ENCODE measurements at regions not wholly inside any gene's neighbourhood (a gene's known extent, or its start where the extent isn't known, plus 50 kb on each side); places are given as distances from the start of the nearest gene placed in this dataset.

- Mint-ChIP-seq H3K4me3 (no peak overlapping the region), H3K27ac (no peak overlapping the region), H3K4me1 (peaks cover 31% of the 10 kb centered on the region), H3K9me3 (no peaks in the 10 kb centered on the region), H3K27me3 (ENCODE audit: low read depth, poor library complexity) (peaks cover 29% of the 10 kb centered on the region), H3K36me3 (ENCODE audit: low read depth) (no peaks in the 10 kb centered on the region)
- no peak for DNase-seq
- no peak for TF ChIP-seq CTCF (IDR thresholded peaks at IDR 0.05)
Observed at GRCh38 chr16:48864055-48864454, 254.1 kb upstream of the N4BP1 start.

- no peaks in the 10 kb centered on the region for H3K9me3 Mint-ChIP-seq
Observed at GRCh38 chr16:48862087-48862532, 252.1 kb upstream of the N4BP1 start.

GRCh38 chr16:48860341-48860740 is 250.4 kb upstream of the N4BP1 start:
- no peak for TF ChIP-seq CTCF (IDR thresholded peaks at IDR 0.05)
- Mint-ChIP-seq H3K9me3 (no peaks in the 10 kb centered on the region), H3K4me3 (no peak overlapping the region), H3K4me1 (peaks cover 40% of the 10 kb centered on the region), H3K27me3 (ENCODE audit: low read depth, poor library complexity) (peaks cover 44% of the 10 kb centered on the region), H3K27ac (no peak overlapping the region), H3K36me3 (ENCODE audit: low read depth) (no peaks in the 10 kb centered on the region)
- DNase-seq = no peak

More at GRCh38 chr16:48862087-48862532, 252.1 kb upstream of the N4BP1 start:
- no peaks in the 10 kb centered on the region for H3K36me3 Mint-ChIP-seq (ENCODE audit: low read depth)
- H3K27ac Mint-ChIP-seq = no peak overlapping the region
- peak; percentile 23 for DNase-seq
- TF ChIP-seq CTCF (IDR thresholded peaks at IDR 0.05) = peak; percentile 53
- H3K27me3 Mint-ChIP-seq (ENCODE audit: low read depth, poor library complexity) = peaks cover 37% of the 10 kb centered on the region
- H3K4me1 Mint-ChIP-seq = peaks cover 36% of the 10 kb centered on the region
- H3K4me3 Mint-ChIP-seq = no peak overlapping the region

- Mint-ChIP-seq H3K9me3 (no peaks in the 10 kb centered on the region), H3K4me1 (peaks cover 57% of the 10 kb centered on the region), H3K36me3 (ENCODE audit: low read depth) (no peaks in the 10 kb centered on the region), H3K4me3 (no peak overlapping the region), H3K27ac (peak overlapping the region; percentile 91), H3K27me3 (ENCODE audit: low read depth, poor library complexity) (peaks cover 27% of the 10 kb centered on the region)
- TF ChIP-seq CTCF (IDR thresholded peaks at IDR 0.05) = no peak
- peak; percentile 42 for DNase-seq
Observed at GRCh38 chr16:48852951-48853350, 243.0 kb upstream of the N4BP1 start.

- Mint-ChIP-seq H3K27ac (peak overlapping the region; percentile 73), H3K27me3 (ENCODE audit: low read depth, poor library complexity) (peaks cover 26% of the 10 kb centered on the region), H3K36me3 (ENCODE audit: low read depth) (no peaks in the 10 kb centered on the region)
Observed at GRCh38 chr16:48852458-48852857, 242.5 kb upstream of the N4BP1 start.

More at GRCh38 chr16:48852458-48852857, 242.5 kb upstream of the N4BP1 start:
- Mint-ChIP-seq H3K4me1 (peaks cover 55% of the 10 kb centered on the region), H3K4me3 (no peak overlapping the region), H3K9me3 (no peaks in the 10 kb centered on the region)
- peak; percentile 53 for DNase-seq
- no peak for TF ChIP-seq CTCF (IDR thresholded peaks at IDR 0.05)

All from nephron progenitor cell (in vitro differentiated cells).